ENCODE measurements at regions not wholly inside any gene's neighbourhood (a gene's known extent, or its start where the extent isn't known, plus 50 kb on each side); places are given as distances from the start of the nearest gene placed in this dataset.

- no peak for ATAC-seq
- Mint-ChIP-seq H3K9me3 (peaks cover 6% of the 10 kb centered on the region), H3K27ac (no peak overlapping the region), H3K4me3 (no peak overlapping the region), H3K36me3 (no peaks in the 10 kb centered on the region), H3K4me1 (no peaks in the 10 kb centered on the region), H3K27me3 (ENCODE audit: low read depth) (no peaks in the 10 kb centered on the region)
- CTCF ChIA-PET: no interaction called here
- DNase-seq (ENCODE audit: low spot score): no peak
- no peak for TF ChIP-seq SOX15 (CRISPR knock-in tag; IDR thresholded peaks at IDR 0.05)
- no peak for TF ChIP-seq FOXP4 (CRISPR knock-in tag; IDR thresholded peaks at IDR 0.05)
- TF ChIP-seq SP1 (CRISPR knock-in tag; conservative IDR thresholded peaks at IDR 0.05): no peak
- TF ChIP-seq ZNF671 (CRISPR knock-in tag; IDR thresholded peaks at IDR 0.05): no peak
- TF ChIP-seq E2F1 (CRISPR knock-in tag; IDR thresholded peaks at IDR 0.05): no peak
- TF ChIP-seq PRDM15 (CRISPR knock-in tag; IDR thresholded peaks at IDR 0.05): no peak
- no peak for TF ChIP-seq ETV6 (CRISPR knock-in tag; IDR thresholded peaks at IDR 0.05)
- TF ChIP-seq ZNF416 (CRISPR knock-in tag; IDR thresholded peaks at IDR 0.05): no peak
- TF ChIP-seq ATF1 (CRISPR knock-in tag; IDR thresholded peaks at IDR 0.05): no peak
- no peak for TF ChIP-seq CDX4 (CRISPR knock-in tag; IDR thresholded peaks at IDR 0.05; ENCODE audit: borderline replicate concordance)
- no peak for TF ChIP-seq KAT7 (CRISPR knock-in tag; IDR thresholded peaks at IDR 0.05; ENCODE audit: borderline replicate concordance)
- POLR2A ChIA-PET: no interaction called here
Observed at GRCh38 chr7:46550864-46551263, 629.8 kb upstream of the IGFBP3 start.

- Mint-ChIP-seq H3K9me3 (peaks cover 6% of the 10 kb centered on the region), H3K4me3 (no peak overlapping the region), H3K4me1 (no peaks in the 10 kb centered on the region), H3K27me3 (ENCODE audit: low read depth) (no peaks in the 10 kb centered on the region), H3K27ac (no peak overlapping the region), H3K36me3 (no peaks in the 10 kb centered on the region)
- DNase-seq (ENCODE audit: low spot score) (no peak), ATAC-seq (no peak)
- POLR2A ChIA-PET: no interaction called here
- CTCF ChIA-PET: no interaction called here
- TF ChIP-seq TCF7 (CRISPR knock-in tag; IDR thresholded peaks at IDR 0.05; ENCODE audit: low read depth) (no peak), CREB1 (CRISPR knock-in tag; IDR thresholded peaks at IDR 0.05) (no peak), ARID4B (CRISPR knock-in tag; IDR thresholded peaks at IDR 0.05; ENCODE audit: borderline replicate concordance) (no peak), CREM (CRISPR knock-in tag; IDR thresholded peaks at IDR 0.05) (no peak), ZSCAN18 (CRISPR knock-in tag; IDR thresholded peaks at IDR 0.05) (no peak), FOXK1 (CRISPR knock-in tag; IDR thresholded peaks at IDR 0.05) (no peak)
Observed at GRCh38 chr7:46549892-46550639, 629.0 kb upstream of the IGFBP3 start.
